Lower leg skin (tissue), 3 donors: ENCODE measurements at regions not wholly inside any gene's neighbourhood (a gene's known extent, or its start where the extent isn't known, plus 50 kb on each side); places are given as distances from the start of the nearest gene placed in this dataset.

ENCODE experiments used
- CTCF ChIP-seq, 3 donors: fragments of 450-650 bp; IDR thresholded peaks; one replicate each; pipeline ENCODE4 v1.5.1; 2016; ENCODE audit warnings: antibody characterized with exemption in 3 of 3, mild to moderate bottlenecking in 3 of 3, moderate library complexity in 2 of 3
- POLR2A ChIP-seq, 2 donors: fragments of 450-650 bp; IDR thresholded peaks; one replicate each; pipeline ENCODE4 v1.6.1; 2016 to 2017; ENCODE audit warnings: antibody characterized with exemption in 2 of 2, mild to moderate bottlenecking in 1 of 2, moderate library complexity in 1 of 2

GRCh38 chr6:144997996-144998395 lies 712.9 kb downstream of the UTRN start:
- TF ChIP-seq CTCF (IDR thresholded peaks at IDR 0.05) (no peak), POLR2A (IDR thresholded peaks at IDR 0.05) (no peak)
